Hematopoietic multipotent progenitor cell treated with erythropoietin and hydrocortisone succinate and interleukin-3 and kit ligand, for 15 days (in vitro differentiated cells): ENCODE measurements at regions not wholly inside any gene's neighbourhood (a gene's known extent, or its start where the extent isn't known, plus 50 kb on each side); places are given as distances from the start of the nearest gene placed in this dataset.

Source experiments
- DNase-seq: peaks from one replicate; pipeline ENCODE4 v3.0.0-alpha.2; 2015; ENCODE audit warnings: low spot score

DNA sequence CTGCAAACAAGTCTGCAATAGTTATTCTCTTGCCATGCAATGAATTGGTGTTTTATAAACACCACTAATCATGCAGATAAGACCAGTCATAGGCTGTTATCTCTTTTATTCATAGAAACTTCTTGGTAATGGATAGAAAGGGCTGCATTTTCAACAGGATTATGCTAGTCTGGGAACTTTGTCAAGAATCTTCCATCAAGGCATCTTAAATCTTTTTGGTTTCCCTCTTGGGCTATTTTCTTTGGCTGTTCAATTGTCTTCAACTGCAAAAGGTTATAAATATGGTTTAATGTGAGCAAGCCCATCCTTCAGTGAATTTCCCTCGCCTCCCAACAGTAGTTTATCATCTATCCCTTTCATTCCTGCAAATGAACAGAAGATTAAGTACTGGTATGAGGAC is 59.0 kb upstream of the MINAR1 start:
- DNase-seq, result peak; percentile 10

DNA sequence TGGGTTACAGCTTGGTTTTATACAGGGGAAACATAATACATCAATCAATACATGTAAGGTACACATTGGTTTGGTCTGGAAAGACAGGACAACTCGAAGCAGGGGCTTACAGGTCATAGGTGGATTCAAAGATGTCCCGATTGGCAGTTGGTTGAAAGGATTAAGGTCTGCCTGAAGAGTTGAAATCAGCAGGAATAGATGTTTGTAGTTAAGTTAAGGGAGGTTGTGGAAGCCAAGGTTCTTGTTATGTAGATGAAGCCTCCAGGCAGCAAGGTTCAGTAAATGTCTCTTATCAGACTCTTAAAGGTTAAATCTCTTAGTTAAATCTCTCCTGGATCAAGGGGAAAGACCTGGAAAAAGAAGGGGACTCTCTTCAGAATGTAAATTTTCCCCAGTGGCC is 58.4 kb upstream of the MINAR1 start:
- no peak for DNase-seq

DNA sequence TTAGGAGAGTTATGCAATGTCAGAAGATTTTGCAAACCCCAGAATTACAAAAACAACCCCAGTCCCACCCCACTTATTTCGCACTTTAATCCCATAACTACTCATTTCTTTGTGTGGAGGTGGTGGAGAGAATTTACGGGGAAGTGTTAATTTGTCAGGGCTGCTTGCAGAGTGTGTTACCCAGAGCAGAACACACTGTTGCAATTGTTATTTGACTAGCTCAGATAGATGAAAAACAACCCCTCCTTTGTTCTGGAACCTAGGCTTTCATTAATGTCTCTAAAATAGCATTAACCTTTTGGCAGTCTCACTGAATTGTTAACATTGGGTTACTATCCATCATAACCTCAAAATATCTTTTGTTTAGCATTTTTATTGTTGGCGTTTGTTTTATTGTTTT is 55.8 kb upstream of the MINAR1 start:
- no peak for DNase-seq

- DNase-seq, result peak; percentile 66
These were observed 53.6 kb upstream of the MINAR1 start for GRCh38 chr15:79378394-79379109.

DNA sequence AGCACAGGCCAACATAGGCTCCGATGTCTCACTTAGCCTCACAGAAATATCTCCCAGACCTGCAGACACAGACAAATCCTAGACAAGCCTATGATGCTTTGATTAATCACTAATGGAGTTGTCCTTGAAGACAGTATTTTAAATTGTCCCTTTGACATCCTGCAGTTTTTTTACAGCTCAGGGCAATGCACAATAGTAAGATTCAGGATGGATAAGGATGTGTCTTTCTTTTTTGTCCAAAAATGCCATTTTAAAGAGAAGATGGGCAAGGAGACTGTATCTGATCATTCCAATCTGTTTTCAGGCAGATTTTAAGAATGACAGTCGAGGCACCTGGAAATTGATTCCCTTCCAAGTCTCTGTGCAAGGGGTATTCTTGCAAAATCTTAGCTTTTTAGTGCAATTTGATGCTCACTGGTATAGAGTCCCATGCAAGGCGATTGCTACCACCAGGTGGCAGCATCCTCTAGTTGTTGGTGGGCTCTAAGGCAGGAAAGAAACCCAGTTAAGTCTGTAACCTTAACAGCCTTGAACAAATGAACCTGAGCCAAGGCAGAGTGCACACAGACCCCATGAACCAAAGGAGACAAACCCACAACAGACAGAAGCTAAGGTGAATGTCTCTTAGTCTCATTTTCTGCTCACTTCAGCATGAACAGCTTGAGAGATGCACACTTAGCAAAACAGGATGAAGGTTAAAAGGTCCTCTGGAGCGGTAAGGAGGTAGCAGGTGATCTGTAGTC is 51.2 kb upstream of the MINAR1 start:
- peak; percentile 75 for DNase-seq

GRCh38 chr15:79381593-79381992 is 50.5 kb upstream of the MINAR1 start:
- DNase-seq, result no peak
